Upper lobe of left lung (tissue), 6 donors: ENCODE measurements at regions not wholly inside any gene's neighbourhood (a gene's known extent, or its start where the extent isn't known, plus 50 kb on each side); places are given as distances from the start of the nearest gene placed in this dataset.
"Not testable (repeated sequence)": the region's sequence is repeated elsewhere in the genome, so short reads cannot be mapped to it uniquely, and the experiment has no call there.

Experiments
- ATAC-seq, 2 donors: fragments of 200-7000 bp; cut with Tn5 transposase; one replicate each; pipeline ENCODE4 v1.9.1; 2022; ENCODE audit warnings: mild to moderate bottlenecking in 2 of 2, moderate library complexity in 2 of 2; ENCODE audit not compliant: low FRiP score in 2 of 2
- DNase-seq, 2 donors: peaks; one replicate each; pipeline ENCODE4 v3.0.0-alpha.2; 2019 to 2020
- H3K27ac ChIP-seq, 4 donors: fragments of 200-600 bp; sonication (generic); one replicate each; pipeline ENCODE4 v1.5.1; 2016 to 2019
- H3K27me3 ChIP-seq, 4 donors: fragments of 200-600 bp; sonication (generic); one replicate each; pipeline ENCODE4 v1.5.1; 2017 to 2019
- H3K36me3 ChIP-seq, 4 donors: fragments of 200-600 bp; sonication (generic); one replicate each; pipeline ENCODE4 v1.5.1; 2016 to 2019
- H3K4me1 ChIP-seq, 4 donors: fragments of 200-600 bp; sonication (generic); one replicate each; pipeline ENCODE4 v1.5.1; 2018 to 2019
- H3K4me3 ChIP-seq, 4 donors: fragments of 200-600 bp; sonication (generic); one replicate each; pipeline ENCODE4 v1.5.1; 2017 to 2019; ENCODE audit warnings: mild to moderate bottlenecking in 2 of 4, moderate library complexity in 1 of 4
- H3K9me3 ChIP-seq, 4 donors: fragments of 200-600 bp; sonication (generic); one replicate each; pipeline ENCODE4 v1.5.1; 2018 to 2019
- EP300 ChIP-seq, 4 donors: sonication (generic); formaldehyde crosslinking; IDR thresholded peaks; one replicate each; pipeline ENCODE4 v1.5.1; 2017; ENCODE audit warnings: antibody characterized with exemption in 4 of 4, control low read depth in 2 of 4
- POLR2A ChIP-seq, 4 donors: fragments of 450-650 bp; IDR thresholded peaks; one replicate each; pipeline ENCODE4 v1.5.1; 2016 to 2017; ENCODE audit warnings: antibody characterized with exemption in 4 of 4, mild to moderate bottlenecking in 2 of 4
- POLR2AphosphoS5 ChIP-seq, 2 donors: sonication (generic); formaldehyde crosslinking; IDR thresholded peaks; one replicate each; pipeline ENCODE4 v1.5.1; 2017; ENCODE audit warnings: antibody characterized with exemption in 2 of 2
- WGBS, 2 donors: methylation state at CpG; one replicate each; pipeline ENCODE4 v1.1.5; 2017 to 2018; 5-methylcytosine and 5-hydroxymethylcytosine counted together
- TF ChIP-seq, protein P1 (sequence below), 6 experiments: fragments of 450-650 bp in 4 of 6; fragments of 200-600 bp in 2 of 6; sonication (generic) in 2 of 6; IDR thresholded peaks; one replicate each; pipeline ENCODE4 v1.5.1; 2016 to 2019; ENCODE audit warnings: antibody characterized with exemption in 6 of 6
- donor health status: DM: no; HTN: no; CAD: no; lungs with moderate emphysema.
- donor health status: DM: no; HTN: yes; CAD: no; lungs with severe emphysema.

DNA sequence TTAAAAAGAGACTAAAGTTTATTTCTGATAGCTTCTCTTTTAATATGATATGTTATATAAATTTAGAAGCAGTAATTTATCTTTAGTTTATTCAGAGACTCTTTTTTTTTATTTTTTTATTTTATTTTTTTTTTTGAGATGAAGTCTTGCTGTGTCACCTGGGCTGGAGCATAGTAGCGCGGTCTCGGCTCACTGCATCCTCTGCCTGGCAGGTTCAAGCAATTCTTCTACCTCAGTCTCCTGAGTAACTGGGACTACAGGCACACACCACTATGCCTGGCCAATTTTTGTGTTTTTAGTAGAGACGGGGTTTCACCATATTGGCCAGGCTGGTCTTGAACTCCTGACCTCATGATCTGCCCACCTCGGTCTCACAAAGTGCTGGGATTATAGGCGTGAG lies 89.6 kb downstream of the DISP1 start:
- no peaks in the 10 kb centered on the region for H3K9me3 ChIP-seq
- DNase-seq (no peak), ATAC-seq (no peak)
- 97% methylated on average over 6 of the region's 6 CpGs for WGBS, 2 donors
- H3K27me3 ChIP-seq, result no peaks in the 10 kb centered on the region
- no peak overlapping the region for H3K27ac ChIP-seq
- TF ChIP-seq POLR2AphosphoS5 (IDR thresholded peaks at IDR 0.05), result no peak
- TF ChIP-seq, protein P1, sequence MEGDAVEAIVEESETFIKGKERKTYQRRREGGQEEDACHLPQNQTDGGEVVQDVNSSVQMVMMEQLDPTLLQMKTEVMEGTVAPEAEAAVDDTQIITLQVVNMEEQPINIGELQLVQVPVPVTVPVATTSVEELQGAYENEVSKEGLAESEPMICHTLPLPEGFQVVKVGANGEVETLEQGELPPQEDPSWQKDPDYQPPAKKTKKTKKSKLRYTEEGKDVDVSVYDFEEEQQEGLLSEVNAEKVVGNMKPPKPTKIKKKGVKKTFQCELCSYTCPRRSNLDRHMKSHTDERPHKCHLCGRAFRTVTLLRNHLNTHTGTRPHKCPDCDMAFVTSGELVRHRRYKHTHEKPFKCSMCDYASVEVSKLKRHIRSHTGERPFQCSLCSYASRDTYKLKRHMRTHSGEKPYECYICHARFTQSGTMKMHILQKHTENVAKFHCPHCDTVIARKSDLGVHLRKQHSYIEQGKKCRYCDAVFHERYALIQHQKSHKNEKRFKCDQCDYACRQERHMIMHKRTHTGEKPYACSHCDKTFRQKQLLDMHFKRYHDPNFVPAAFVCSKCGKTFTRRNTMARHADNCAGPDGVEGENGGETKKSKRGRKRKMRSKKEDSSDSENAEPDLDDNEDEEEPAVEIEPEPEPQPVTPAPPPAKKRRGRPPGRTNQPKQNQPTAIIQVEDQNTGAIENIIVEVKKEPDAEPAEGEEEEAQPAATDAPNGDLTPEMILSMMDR (IDR thresholded peaks at IDR 0.05), result no peak
- no peak for TF ChIP-seq EP300 (IDR thresholded peaks at IDR 0.05)
- TF ChIP-seq POLR2A (IDR thresholded peaks at IDR 0.05), result no peak
- H3K36me3 ChIP-seq, result no peaks in the 10 kb centered on the region
- H3K4me1 ChIP-seq, result peaks cover 0 to 3% (median under 1%) of the 10 kb centered on the region in 4 donors
- H3K4me3 ChIP-seq, result no peak overlapping the region

DNA sequence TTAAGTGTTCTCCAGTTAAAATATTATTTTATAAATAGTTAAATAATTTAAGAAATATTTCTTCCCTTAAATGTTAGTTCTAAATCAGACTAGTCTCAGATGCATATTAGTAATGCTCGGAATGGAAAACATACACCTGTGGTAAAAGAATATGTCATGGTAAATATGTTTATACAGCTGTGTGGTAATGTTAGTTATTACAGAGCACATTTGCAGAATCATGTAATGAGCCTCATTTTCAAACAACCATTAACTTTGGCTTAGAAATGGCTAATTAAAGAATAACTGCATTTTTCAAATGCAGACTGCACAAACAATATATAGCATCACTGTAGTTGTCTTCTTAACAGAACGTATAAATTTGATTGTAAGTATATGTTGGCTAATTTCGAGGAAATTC lies 90.3 kb downstream of the DISP1 start:
- Histone ChIP-seq H3K4me3 (no peak overlapping the region), H3K36me3 (no peaks in the 10 kb centered on the region), H3K27ac (no peak overlapping the region), H3K4me1 (peaks cover 0 to 10% (median 5%) of the 10 kb centered on the region in 4 donors), H3K9me3 (no peaks in the 10 kb centered on the region), H3K27me3 (no peaks in the 10 kb centered on the region)
- 96 to 97% methylated on average over 3 of the region's 3 CpGs for WGBS, 2 donors
- DNase-seq (no peak), ATAC-seq (no peak)
- TF ChIP-seq EP300 (IDR thresholded peaks at IDR 0.05) (no peak), POLR2AphosphoS5 (IDR thresholded peaks at IDR 0.05) (no peak), POLR2A (IDR thresholded peaks at IDR 0.05) (no peak)
- TF ChIP-seq, protein P1 (IDR thresholded peaks at IDR 0.05), result no peak

DNA sequence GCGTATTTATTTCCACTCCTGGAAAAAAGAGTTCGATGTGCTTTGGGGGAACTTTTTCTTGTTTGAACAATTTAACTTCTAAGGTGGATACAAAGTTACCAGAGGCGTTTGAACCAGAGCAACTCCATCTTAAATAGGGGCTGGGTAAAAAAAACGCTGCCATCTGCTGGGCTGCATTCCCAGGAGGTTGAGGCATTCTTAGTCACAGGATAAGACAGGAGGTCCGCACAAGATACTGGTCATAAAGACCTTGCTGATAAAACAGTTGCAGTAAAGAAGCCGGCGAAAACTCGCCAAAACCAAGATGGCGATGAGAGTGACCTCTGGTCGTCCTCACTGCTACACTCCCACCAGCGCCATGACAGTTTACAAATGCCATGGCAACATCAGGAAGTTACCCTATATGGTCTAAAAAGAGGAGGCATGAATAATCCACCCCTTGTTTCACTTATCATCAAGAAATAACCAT lies 91.5 kb downstream of the DISP1 start:
- H3K27ac ChIP-seq, ATAC-seq, H3K4me1 ChIP-seq, DNase-seq, H3K27me3 ChIP-seq, H3K4me3 ChIP-seq, H3K36me3 ChIP-seq, H3K9me3 ChIP-seq: not testable (repeated sequence)
- 94% methylated on average over 11 of the region's 11 CpGs for WGBS, 2 donors

DNA sequence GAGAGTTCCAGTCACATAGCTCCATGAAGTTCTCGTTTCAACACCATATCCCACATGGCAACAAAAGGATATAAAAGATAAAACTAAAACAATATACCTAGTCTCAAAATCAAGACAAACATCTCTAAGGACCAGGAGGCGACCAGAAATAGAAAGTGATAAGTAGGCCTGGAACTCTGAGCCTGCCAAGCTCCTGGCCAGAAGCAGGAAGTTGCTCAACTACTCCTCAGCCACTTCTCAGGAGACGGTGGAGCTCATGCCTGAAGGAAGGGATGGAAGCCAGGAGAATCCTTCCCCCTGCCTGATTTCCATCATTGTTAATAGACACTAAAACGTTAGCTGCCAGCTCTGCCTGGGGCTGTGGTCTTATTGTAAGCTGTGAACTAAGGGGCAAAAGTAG lies 94.7 kb downstream of the DISP1 start:
- ATAC-seq (peak; percentile 73 to 81), DNase-seq (peak in 1 of 2 donors; percentile 68)
- Histone ChIP-seq H3K27me3 (no peaks in the 10 kb centered on the region), H3K36me3 (no peaks in the 10 kb centered on the region), H3K27ac (peak overlapping the region in 2 of 4 donors; percentile 37 to 58), H3K4me1 (peaks cover 0 to 10% (median 5%) of the 10 kb centered on the region in 4 donors), H3K9me3 (no peaks in the 10 kb centered on the region), H3K4me3 (no peak overlapping the region)
- TF ChIP-seq, protein P1 (IDR thresholded peaks at IDR 0.05), result no peak
- TF ChIP-seq POLR2A (IDR thresholded peaks at IDR 0.05), result no peak
- no peak for TF ChIP-seq EP300 (IDR thresholded peaks at IDR 0.05)
- TF ChIP-seq POLR2AphosphoS5 (IDR thresholded peaks at IDR 0.05), result no peak
- WGBS, 2 donors, result 22 to 23% methylated on average over 4 of the region's 4 CpGs

DNA sequence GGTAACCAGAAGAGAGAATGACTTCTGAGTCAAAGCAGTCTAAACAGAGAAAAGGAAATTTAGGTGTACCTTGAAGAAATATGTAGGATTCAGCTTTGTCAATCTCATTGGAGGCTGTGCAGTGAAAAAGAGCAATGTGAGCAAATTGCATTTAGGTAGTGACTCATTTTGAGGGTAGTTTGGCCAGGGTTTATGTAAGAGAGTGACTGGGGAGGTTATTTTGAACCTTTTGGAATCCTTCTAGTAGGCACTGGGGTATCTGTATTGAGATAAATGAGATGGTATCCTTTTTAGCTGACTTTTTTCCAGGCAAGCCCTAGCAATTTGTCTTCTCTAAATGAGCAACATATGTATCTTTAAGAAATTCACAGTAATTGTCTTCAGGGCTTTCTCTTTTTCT lies 95.9 kb downstream of the DISP1 start:
- ATAC-seq, result no peak
- Histone ChIP-seq H3K27ac (no peak overlapping the region), H3K4me1 (peaks cover 0 to 16% (median 5%) of the 10 kb centered on the region in 4 donors), H3K9me3 (no peaks in the 10 kb centered on the region), H3K36me3 (no peaks in the 10 kb centered on the region), H3K4me3 (no peak overlapping the region), H3K27me3 (no peaks in the 10 kb centered on the region)
- TF ChIP-seq POLR2A (IDR thresholded peaks at IDR 0.05) (no peak), EP300 (IDR thresholded peaks at IDR 0.05) (no peak), POLR2AphosphoS5 (IDR thresholded peaks at IDR 0.05) (no peak)
- TF ChIP-seq, protein P1 (IDR thresholded peaks at IDR 0.05), result no peak
- no peak for DNase-seq
